C4-2B (cell line): ENCODE measurements at regions not wholly inside any gene's neighbourhood (a gene's known extent, or its start where the extent isn't known, plus 50 kb on each side); places are given as distances from the start of the nearest gene placed in this dataset.
A peak's percentile ranks its signal among the peaks of the same experiment; 100 is the strongest.

ENCODE experiments used
- H3K27ac ChIP-seq: fragments of 450-650 bp; 2 replicates; pipeline ENCODE4 v1.5.1; 2017
- CTCF ChIP-seq: fragments of 450-650 bp; conservative IDR thresholded peaks from 2 replicates; pipeline ENCODE4 v1.5.1; 2017; ENCODE audit warnings: mild to moderate bottlenecking
- ZFX ChIP-seq: fragments of 450-650 bp; IDR thresholded peaks from 2 replicates; pipeline ENCODE4 v1.6.1; 2017

GRCh38 chr5:82374637-82375036 is 96.5 kb upstream of the RPS23 start:
- TF ChIP-seq ZFX (no peak), CTCF (no peak)
- no peak overlapping the region for H3K27ac ChIP-seq

- TF ChIP-seq CTCF (no peak), ZFX (no peak)
- H3K27ac ChIP-seq: no peak overlapping the region
These were observed 89.8 kb upstream of the RPS23 start for GRCh38 chr5:82367930-82368329.

- no peak for TF ChIP-seq CTCF
- H3K27ac ChIP-seq: no peak overlapping the region
These were observed 87.6 kb upstream of the RPS23 start for GRCh38 chr5:82365744-82366228.

- TF ChIP-seq ZFX (no peak), CTCF (0 out of 2 replicates have a peak, but pooled peaks have one; percentile 0)
- no peak overlapping the region for H3K27ac ChIP-seq
These were observed 86.9 kb upstream of the RPS23 start for GRCh38 chr5:82365026-82365425.

GRCh38 chr5:82364497-82364896 is 86.3 kb upstream of the RPS23 start:
- TF ChIP-seq ZFX (no peak), CTCF (peak; percentile 44)
- H3K27ac ChIP-seq: no peak overlapping the region

- TF ChIP-seq ZFX (no peak), CTCF (no peak)
These were observed 85.4 kb upstream of the RPS23 start for GRCh38 chr5:82363524-82363923.

GRCh38 chr5:82362636-82363035 is 84.5 kb upstream of the RPS23 start:
- H3K27ac ChIP-seq: no peak overlapping the region
- TF ChIP-seq ZFX (no peak), CTCF (no peak)

More at GRCh38 chr5:82363524-82363923, 85.4 kb upstream of the RPS23 start:
- H3K27ac ChIP-seq: no peak overlapping the region
